COLO668 (cell line): ENCODE measurements at regions not wholly inside any gene's neighbourhood (a gene's known extent, or its start where the extent isn't known, plus 50 kb on each side); places are given as distances from the start of the nearest gene placed in this dataset.

ENCODE experiments used
- DNase-seq: peaks from one replicate; lab custom pipeline; 2025; ENCODE audit not compliant: unreplicated experiment; lab: John Stamatoyannopoulos, UW

- DNase-seq: no peak
These were observed 54.5 kb upstream of the FAM78B start for GRCh38 chr1:166221316-166221715.

GRCh38 chr1:166233750-166234366 lies 67.1 kb upstream of the FAM78B start:
- no peak for DNase-seq

GRCh38 chr1:166235728-166236127 lies 68.9 kb upstream of the FAM78B start:
- no peak for DNase-seq

- no peak for DNase-seq
These were observed 70.9 kb upstream of the FAM78B start for GRCh38 chr1:166237675-166238074.

GRCh38 chr1:166253076-166253779 lies 86.4 kb upstream of the FAM78B start:
- no peak for DNase-seq

GRCh38 chr1:166258017-166258416 lies 91.2 kb upstream of the FAM78B start:
- DNase-seq: no peak

GRCh38 chr1:166261511-166261910 lies 94.7 kb upstream of the FAM78B start:
- no peak for DNase-seq

GRCh38 chr1:166270476-166271150 lies 103.8 kb upstream of the FAM78B start:
- DNase-seq: no peak

- no peak for DNase-seq
These were observed 104.3 kb upstream of the FAM78B start for GRCh38 chr1:166271151-166271538.

- no peak for DNase-seq
These were observed 105.4 kb upstream of the FAM78B start for GRCh38 chr1:166272155-166272554.

GRCh38 chr1:166272851-166273250 lies 106.0 kb upstream of the FAM78B start:
- DNase-seq: no peak

- DNase-seq: no peak
These were observed 106.8 kb upstream of the FAM78B start for GRCh38 chr1:166273618-166274017.

GRCh38 chr1:166282391-166283137 lies 115.8 kb upstream of the FAM78B start:
- no peak for DNase-seq

- DNase-seq: no peak
These were observed 116.4 kb upstream of the FAM78B start for GRCh38 chr1:166283190-166283589.

GRCh38 chr1:166283600-166283999 lies 116.8 kb upstream of the FAM78B start:
- DNase-seq: no peak

- no peak for DNase-seq
These were observed 122.7 kb upstream of the FAM78B start for GRCh38 chr1:166289309-166290050.

GRCh38 chr1:166295656-166296055 lies 128.9 kb upstream of the FAM78B start:
- no peak for DNase-seq

- DNase-seq: no peak
These were observed 131.2 kb upstream of the FAM78B start for GRCh38 chr1:166297993-166298392.

- no peak for DNase-seq
These were observed 134.0 kb upstream of the FAM78B start for GRCh38 chr1:166300767-166301166.

GRCh38 chr1:166302989-166303758 lies 136.4 kb upstream of the FAM78B start:
- no peak for DNase-seq
